Hepatocyte (in vitro differentiated cells): ENCODE measurements at regions not wholly inside any gene's neighbourhood (a gene's known extent, or its start where the extent isn't known, plus 50 kb on each side); places are given as distances from the start of the nearest gene placed in this dataset.

Source experiments
- DNase-seq: peaks from one replicate; pipeline ENCODE4 v3.0.0-alpha.2; 2016; ENCODE audit warnings: low spot score
- H2AFZ ChIP-seq: fragments of 200-600 bp; sonication (generic); 2 replicates; pipeline ENCODE4 v1.6.0; 2016; ENCODE audit warnings: antibody characterized with exemption, mild to moderate bottlenecking
- H3K27ac ChIP-seq: fragments of 200-600 bp; sonication (generic); 2 replicates; pipeline ENCODE4 v1.5.1; 2016; ENCODE audit warnings: mild to moderate bottlenecking
- H3K27me3 ChIP-seq: fragments of 200-600 bp; sonication (generic); 2 replicates; pipeline ENCODE4 v1.6.1; 2016
- H3K36me3 ChIP-seq: fragments of 200-600 bp; sonication (generic); replicated peaks from 2 replicates; pipeline ENCODE4 v1.5.1; 2016; ENCODE audit warnings: low read depth; ENCODE audit not compliant: insufficient read depth
- H3K4me1 ChIP-seq: fragments of 200-600 bp; sonication (generic); 2 replicates; pipeline ENCODE4 v1.5.1; 2016; ENCODE audit warnings: mild to moderate bottlenecking, moderate library complexity; ENCODE audit not compliant: insufficient read depth
- H3K4me2 ChIP-seq: fragments of 200-600 bp; sonication (generic); 2 replicates; pipeline ENCODE4 v1.6.0; 2016
- H3K4me3 ChIP-seq: fragments of 200-600 bp; sonication (generic); 2 replicates; pipeline ENCODE4 v1.5.1; 2016; ENCODE audit warnings: mild to moderate bottlenecking
- H3K79me2 ChIP-seq: fragments of 200-600 bp; sonication (generic); 2 replicates; pipeline ENCODE4 v1.6.0; 2017; ENCODE audit warnings: mild to moderate bottlenecking
- H3K9me2 ChIP-seq: fragments of 200-600 bp; sonication (generic); replicated peaks from 2 replicates; pipeline ENCODE4 v1.6.0; 2017; ENCODE audit warnings: mild to moderate bottlenecking; ENCODE audit not compliant: insufficient read depth
- H3K9me3 ChIP-seq: fragments of 200-600 bp; sonication (generic); 2 replicates; pipeline ENCODE4 v1.5.1; 2016; ENCODE audit warnings: low read depth, mild to moderate bottlenecking
- H4K20me1 ChIP-seq: fragments of 200-600 bp; sonication (generic); 2 replicates; pipeline ENCODE4 v1.6.0; 2016; ENCODE audit warnings: mild to moderate bottlenecking; ENCODE audit not compliant: insufficient read depth, poor library complexity, severe bottlenecking
- EZH2 ChIP-seq: fragments of 200-600 bp; sonication (generic); IDR thresholded peaks from 2 replicates; pipeline ENCODE4 v1.6.1; 2016; ENCODE audit warnings: antibody characterized with exemption, mild to moderate bottlenecking, borderline replicate concordance
- EZH2phosphoT487 ChIP-seq: fragments of 200-600 bp; sonication (generic); IDR thresholded peaks from one replicate; pipeline ENCODE4 v1.6.1; 2018; ENCODE audit warnings: antibody characterized with exemption, mild to moderate bottlenecking, low read depth, moderate library complexity; ENCODE audit not compliant: unreplicated experiment, severe bottlenecking
- WGBS: methylation state at CpG from one replicate; pipeline ENCODE4 v1.1.6; 2016; ENCODE audit warnings: low lambda C conversion rate; ENCODE audit errors: missing lambda C conversion rate; 5-methylcytosine and 5-hydroxymethylcytosine counted together
- TF ChIP-seq, protein P1 (sequence below): fragments of 200-600 bp; sonication (generic); IDR thresholded peaks from 2 replicates; pipeline ENCODE4 v1.5.1; 2016; ENCODE audit warnings: antibody characterized with exemption, mild to moderate bottlenecking; ENCODE audit not compliant: poor library complexity

DNA sequence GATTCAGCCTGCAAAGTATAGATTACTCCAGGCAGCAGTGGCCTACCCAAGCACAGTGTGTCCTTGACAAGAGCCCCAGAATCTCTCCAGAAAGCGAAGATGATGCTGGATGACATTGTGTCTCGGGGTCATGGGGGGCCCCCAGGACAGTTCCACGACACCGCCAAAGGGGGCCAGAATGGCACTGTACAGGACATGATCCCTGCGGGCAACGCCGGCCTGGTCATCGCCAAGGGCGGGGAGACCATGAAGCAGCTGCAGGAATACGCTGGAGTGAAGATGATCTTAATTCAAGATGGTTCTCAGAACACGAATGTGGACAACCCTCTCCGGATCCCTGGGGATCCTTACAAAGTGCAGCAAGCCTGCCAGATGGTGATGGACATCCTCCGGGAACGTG, 107.0 kb upstream of the MTAP start:
- no peak for TF ChIP-seq EZH2phosphoT487
- TF ChIP-seq, protein P1, sequence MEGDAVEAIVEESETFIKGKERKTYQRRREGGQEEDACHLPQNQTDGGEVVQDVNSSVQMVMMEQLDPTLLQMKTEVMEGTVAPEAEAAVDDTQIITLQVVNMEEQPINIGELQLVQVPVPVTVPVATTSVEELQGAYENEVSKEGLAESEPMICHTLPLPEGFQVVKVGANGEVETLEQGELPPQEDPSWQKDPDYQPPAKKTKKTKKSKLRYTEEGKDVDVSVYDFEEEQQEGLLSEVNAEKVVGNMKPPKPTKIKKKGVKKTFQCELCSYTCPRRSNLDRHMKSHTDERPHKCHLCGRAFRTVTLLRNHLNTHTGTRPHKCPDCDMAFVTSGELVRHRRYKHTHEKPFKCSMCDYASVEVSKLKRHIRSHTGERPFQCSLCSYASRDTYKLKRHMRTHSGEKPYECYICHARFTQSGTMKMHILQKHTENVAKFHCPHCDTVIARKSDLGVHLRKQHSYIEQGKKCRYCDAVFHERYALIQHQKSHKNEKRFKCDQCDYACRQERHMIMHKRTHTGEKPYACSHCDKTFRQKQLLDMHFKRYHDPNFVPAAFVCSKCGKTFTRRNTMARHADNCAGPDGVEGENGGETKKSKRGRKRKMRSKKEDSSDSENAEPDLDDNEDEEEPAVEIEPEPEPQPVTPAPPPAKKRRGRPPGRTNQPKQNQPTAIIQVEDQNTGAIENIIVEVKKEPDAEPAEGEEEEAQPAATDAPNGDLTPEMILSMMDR, result no peak
- TF ChIP-seq EZH2, result no peak
- H3K27me3 ChIP-seq, result no peaks in the 10 kb centered on the region
- no peak overlapping the region for H2AFZ ChIP-seq
- no peaks in the 10 kb centered on the region for H3K4me1 ChIP-seq
- H3K79me2 ChIP-seq, result no peaks in the 10 kb centered on the region
- H3K27ac ChIP-seq, result no peak overlapping the region
- DNase-seq, result no peak
- WGBS, result 93% methylated on average over 14 of the region's 14 CpGs
- H3K36me3 ChIP-seq, result no peaks in the 10 kb centered on the region
- H3K9me2 ChIP-seq, result no peaks in the 10 kb centered on the region
- no peak overlapping the region for H3K4me2 ChIP-seq
- H4K20me1 ChIP-seq, result no peaks in the 10 kb centered on the region
- H3K9me3 ChIP-seq, result no peaks in the 10 kb centered on the region
- no peak overlapping the region for H3K4me3 ChIP-seq

DNA sequence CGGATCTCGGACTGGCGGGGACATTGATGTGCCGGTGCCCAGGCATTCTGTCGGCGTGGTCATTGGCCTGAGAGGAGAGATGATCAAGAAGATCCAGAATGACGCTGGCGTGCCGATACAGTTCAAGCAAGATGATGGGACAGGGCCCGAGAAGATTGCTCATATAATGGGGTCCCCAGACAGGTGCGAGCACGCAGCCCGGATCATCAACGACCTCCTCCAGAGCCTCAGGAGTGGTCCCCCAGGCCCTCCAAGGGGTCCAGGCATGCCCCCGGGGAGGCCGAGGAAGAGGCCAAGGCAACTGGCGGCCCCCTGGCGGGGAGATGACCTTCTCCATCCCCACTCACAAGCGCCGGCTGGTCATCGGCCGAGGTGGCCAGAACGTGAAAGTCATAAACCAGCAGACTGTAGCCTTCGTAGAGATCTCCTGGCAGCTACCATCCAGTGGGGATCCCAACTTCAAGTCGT, 106.5 kb upstream of the MTAP start:
- no peaks in the 10 kb centered on the region for H3K9me2 ChIP-seq
- no peak overlapping the region for H3K4me2 ChIP-seq
- 95% methylated on average over 24 of the region's 25 CpGs for WGBS
- no peaks in the 10 kb centered on the region for H4K20me1 ChIP-seq
- no peaks in the 10 kb centered on the region for H3K4me1 ChIP-seq
- DNase-seq, result no peak
- TF ChIP-seq EZH2phosphoT487 (no peak), EZH2 (no peak)
- TF ChIP-seq, protein P1, result no peak
- no peak overlapping the region for H2AFZ ChIP-seq
- no peaks in the 10 kb centered on the region for H3K27me3 ChIP-seq
- no peak overlapping the region for H3K4me3 ChIP-seq
- H3K27ac ChIP-seq, result no peak overlapping the region
- no peaks in the 10 kb centered on the region for H3K9me3 ChIP-seq
- no peaks in the 10 kb centered on the region for H3K36me3 ChIP-seq
- H3K79me2 ChIP-seq, result no peaks in the 10 kb centered on the region

DNA sequence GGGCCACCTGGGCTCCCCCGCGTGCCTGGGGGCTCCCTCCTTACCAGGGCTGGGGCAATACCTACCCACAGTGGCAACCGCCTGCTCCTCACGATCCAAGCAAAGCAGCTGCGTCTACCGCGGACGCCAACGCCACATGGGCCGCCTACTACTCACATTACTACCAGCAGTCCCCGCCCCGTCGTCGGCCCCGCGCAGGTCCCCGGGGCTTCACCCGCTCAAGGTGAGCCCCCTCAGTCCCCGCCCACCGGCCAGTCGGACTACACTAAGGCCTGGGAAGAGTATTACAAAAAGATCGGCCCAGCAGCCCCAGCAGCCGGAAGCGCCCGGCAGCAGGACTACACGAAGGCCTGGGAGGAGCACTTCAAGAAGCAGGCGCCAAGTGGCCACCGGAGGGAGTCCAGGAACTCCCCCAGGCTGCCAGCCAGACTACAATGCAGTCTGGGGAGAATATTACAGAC, 106.0 kb upstream of the MTAP start:
- H3K36me3 ChIP-seq, result no peaks in the 10 kb centered on the region
- no peak for DNase-seq
- no peaks in the 10 kb centered on the region for H3K79me2 ChIP-seq
- H3K27ac ChIP-seq, result no peak overlapping the region
- no peaks in the 10 kb centered on the region for H3K9me3 ChIP-seq
- no peaks in the 10 kb centered on the region for H3K4me1 ChIP-seq
- TF ChIP-seq EZH2phosphoT487 (no peak), EZH2 (no peak)
- TF ChIP-seq, protein P1, result no peak
- H2AFZ ChIP-seq, result no peak overlapping the region
- no peak overlapping the region for H3K4me3 ChIP-seq
- peaks cover 4% of the 10 kb centered on the region for H3K27me3 ChIP-seq
- WGBS, result 57% methylated on average over 10 of the region's 28 CpGs
- H3K4me2 ChIP-seq, result no peak overlapping the region
- H3K9me2 ChIP-seq, result no peaks in the 10 kb centered on the region
- no peaks in the 10 kb centered on the region for H4K20me1 ChIP-seq
